A673 (cell line): ENCODE measurements at regions not wholly inside any gene's neighbourhood (a gene's known extent, or its start where the extent isn't known, plus 50 kb on each side); places are given as distances from the start of the nearest gene placed in this dataset.

ENCODE experiments used
- CTCF ChIP-seq: fragments of 300-800, 200-600 bp; sonication (generic); conservative IDR thresholded peaks from 2 replicates; pipeline ENCODE4 v1.5.1; 2017; ENCODE audit warnings: low read depth, mild to moderate bottlenecking, antibody characterized with exemption, low read length, moderate library complexity, mixed read lengths
- EZH2 ChIP-seq: fragments of 200-600 bp; sonication (generic); IDR thresholded peaks from 2 replicates; pipeline ENCODE4 v1.6.1; 2017; ENCODE audit warnings: borderline replicate concordance, low read depth, mild to moderate bottlenecking, mixed read lengths, antibody characterized with exemption, low read length; ENCODE audit not compliant: poor library complexity, severe bottlenecking

- TF ChIP-seq CTCF: no peak
- TF ChIP-seq EZH2: no peak
These were observed 69.7 kb downstream of the LRATD1 start for GRCh38 chr2:14702258-14702657.
